Right lobe of liver (tissue), 6 donors: ENCODE measurements at regions not wholly inside any gene's neighbourhood (a gene's known extent, or its start where the extent isn't known, plus 50 kb on each side); places are given as distances from the start of the nearest gene placed in this dataset.

Experiments
- ATAC-seq, 4 donors: fragments of 200-7000 bp; cut with Tn5 transposase; one replicate each; pipeline ENCODE4 v1.9.1; 2020; ENCODE audit warnings: mild to moderate bottlenecking in 4 of 4, moderate library complexity in 4 of 4
- DNase-seq, 3 donors: peaks; one replicate each; pipeline ENCODE4 v3.0.0-alpha.2; 2020
- H3K27ac ChIP-seq, 3 donors: fragments of 200-600 bp; one replicate each; pipeline ENCODE4 v1.8.0; 2022
- H3K27me3 ChIP-seq, 2 donors: fragments of 200-600 bp; one replicate each; pipeline ENCODE4 v1.8.0; 2022
- H3K36me3 ChIP-seq, 4 donors: fragments of 200-600 bp; sonication (generic) in 1 of 4; one replicate each; pipeline versions ENCODE4 v1.5.1 to v1.8.0; 2017 to 2022; ENCODE audit warnings: control low read depth in 1 of 4
- H3K4me1 ChIP-seq, 4 donors: fragments of 200-600 bp; sonication (generic) in 1 of 4; one replicate each; pipeline versions ENCODE4 v1.5.1 to v1.8.0; 2017 to 2022; ENCODE audit warnings: control low read depth in 1 of 4
- H3K4me3 ChIP-seq, 3 donors: fragments of 200-600 bp; one replicate each; pipeline ENCODE4 v1.8.0; 2022
- H3K9me3 ChIP-seq, 4 donors: fragments of 200-600 bp; sonication (generic) in 1 of 4; one replicate each; pipeline versions ENCODE4 v1.5.1 to v1.8.0; 2017 to 2022; ENCODE audit warnings: control low read depth in 1 of 4
- CTCF ChIP-seq, 4 donors: fragments of 200-600 bp in 3 of 4; fragments of 450-650 bp in 1 of 4; IDR thresholded peaks; one replicate each; pipeline versions ENCODE4 v1.5.1 to v1.8.0; 2016 to 2022; ENCODE audit warnings: antibody characterized with exemption in 4 of 4, mild to moderate bottlenecking in 2 of 4
- POLR2A ChIP-seq: fragments of 450-650 bp; IDR thresholded peaks from one replicate; pipeline ENCODE4 v1.6.1; 2017; ENCODE audit warnings: antibody characterized with exemption, mild to moderate bottlenecking
- WGBS: methylation state at CpG from one replicate; pipeline ENCODE4 v1.1.6; 2018; ENCODE audit warnings: low coverage, low lambda C conversion rate; ENCODE audit not compliant: insufficient coverage; ENCODE audit errors: missing lambda C conversion rate; 5-methylcytosine and 5-hydroxymethylcytosine counted together
- intact Hi-C, 2 donors: fragments of 100-400 bp; cut with DNase I; formaldehyde crosslinking; loops; one replicate each; pipeline versions ENCODE4 v1.11.2 to v1.14.1; 2022
- donor health status: DM: no; HTN: yes; CAD: no.
- donor health status: DM: no; HTN: no; CAD: no.
- donor health status: DM: no; HTN: no; CAD: no.
- donor health status: DM: no; HTN: yes; CAD: no.
- donor health status: DM: no; HTN: yes; CAD: no.

GRCh38 chr18:57220930-57221483 is 74.1 kb downstream of the BOD1L2 start:
- Histone ChIP-seq H3K9me3 (no peaks in the 10 kb centered on the region), H3K4me1 (no peaks in the 10 kb centered on the region), H3K4me3 (no peak overlapping the region), H3K27me3 (no peaks in the 10 kb centered on the region), H3K27ac (no peak overlapping the region), H3K36me3 (no peaks in the 10 kb centered on the region)
- DNase-seq = no peak
- WGBS = 74% methylated on average over 7 of the region's 9 CpGs
- TF ChIP-seq CTCF (IDR thresholded peaks at IDR 0.05) (no peak), POLR2A (no peak)
- ATAC-seq = no peak
- intact Hi-C loops = no loop called here

GRCh38 chr18:57223144-57223870 is 76.4 kb downstream of the BOD1L2 start:
- TF ChIP-seq CTCF (IDR thresholded peaks at IDR 0.05) (no peak), POLR2A (no peak)
- no peak overlapping the region for H3K4me3 ChIP-seq
- no peaks in the 10 kb centered on the region for H3K27me3 ChIP-seq
- H3K36me3 ChIP-seq = no peaks in the 10 kb centered on the region
- DNase-seq (no peak), ATAC-seq (no peak)
- intact Hi-C loops = no loop called here
- WGBS = 65% methylated on average over 2 of the region's 4 CpGs
- H3K9me3 ChIP-seq = no peaks in the 10 kb centered on the region
- H3K4me1 ChIP-seq = no peaks in the 10 kb centered on the region
- H3K27ac ChIP-seq = no peak overlapping the region

- WGBS = 51% methylated on average over 5 of the region's 7 CpGs
These were observed 84.1 kb downstream of the BOD1L2 start for GRCh38 chr18:57230861-57231585.

DNA sequence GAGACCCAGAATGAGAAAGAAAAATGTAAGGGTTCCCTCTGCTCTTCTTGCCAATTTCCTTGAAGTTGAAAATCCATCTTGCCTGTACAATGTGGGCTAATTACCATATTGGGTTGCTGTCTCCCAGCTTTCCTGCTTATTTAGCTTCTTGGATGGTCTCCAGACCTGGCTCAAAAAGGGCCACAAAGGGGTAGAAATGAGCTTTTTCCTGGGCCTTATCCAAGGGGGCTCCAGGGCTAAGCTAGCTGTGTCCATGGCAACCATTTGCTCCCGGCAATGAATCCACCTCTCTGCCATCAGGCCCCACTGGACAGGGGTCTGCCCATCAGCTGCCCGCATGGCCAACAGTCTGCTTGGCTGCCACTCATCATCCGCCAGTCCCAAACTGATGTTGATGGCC is 85.0 kb downstream of the BOD1L2 start:
- Histone ChIP-seq H3K4me1 (no peaks in the 10 kb centered on the region), H3K9me3 (no peaks in the 10 kb centered on the region), H3K27ac (no peak overlapping the region), H3K4me3 (no peak overlapping the region), H3K36me3 (no peaks in the 10 kb centered on the region), H3K27me3 (no peaks in the 10 kb centered on the region)
- ATAC-seq = no peak
- WGBS = no CpG with 5 or more reads among the region's 3 CpGs
- no peak for DNase-seq
- TF ChIP-seq CTCF (IDR thresholded peaks at IDR 0.05) = no peak
- no peak for TF ChIP-seq POLR2A
- intact Hi-C loops = no loop called here

More at GRCh38 chr18:57230861-57231585, 84.1 kb downstream of the BOD1L2 start:
- H3K4me3 ChIP-seq = no peak overlapping the region
- DNase-seq = no peak
- no peaks in the 10 kb centered on the region for H3K36me3 ChIP-seq
- intact Hi-C loops = no loop called here
- H3K9me3 ChIP-seq = no peaks in the 10 kb centered on the region
- H3K27ac ChIP-seq = no peak overlapping the region
- no peaks in the 10 kb centered on the region for H3K27me3 ChIP-seq
- TF ChIP-seq CTCF (IDR thresholded peaks at IDR 0.05) (no peak), POLR2A (no peak)
- ATAC-seq = no peak
- no peaks in the 10 kb centered on the region for H3K4me1 ChIP-seq
